Stimulated activated CD8-positive, alpha-beta memory T cell treated with anti-CD3 and anti-CD28 coated beads, Interleukin-12 subunit alpha, Interleukin-12 subunit beta, amount 100 ng/mL, for 1 hour (primary cell): ENCODE measurements at regions not wholly inside any gene's neighbourhood (a gene's known extent, or its start where the extent isn't known, plus 50 kb on each side); places are given as distances from the start of the nearest gene placed in this dataset.
"Not testable (repeated sequence)": the region's sequence is repeated elsewhere in the genome, so short reads cannot be mapped to it uniquely, and the experiment has no call there.

Experiments
- DNase-seq: peaks from one replicate; pipeline ENCODE4 v3.0.0-alpha.2; 2020; ENCODE audit warnings: low read depth

GRCh38 chr14:56351861-56352260, 227.7 kb upstream of the TMEM260 start:
- DNase-seq, result no peak

- DNase-seq, result no peak
These were observed 226.6 kb upstream of the TMEM260 start for GRCh38 chr14:56352999-56353398.

- no peak for DNase-seq
These were observed 222.2 kb upstream of the TMEM260 start for GRCh38 chr14:56357428-56357827.

GRCh38 chr14:56358275-56358674, 221.3 kb upstream of the TMEM260 start:
- DNase-seq, result no peak

GRCh38 chr14:56358851-56359614, 220.6 kb upstream of the TMEM260 start:
- DNase-seq, result no peak

- not testable (repeated sequence) for DNase-seq
These were observed 213.9 kb upstream of the TMEM260 start for GRCh38 chr14:56365663-56366062.

GRCh38 chr14:56367416-56367815, 212.2 kb upstream of the TMEM260 start:
- DNase-seq, result no peak

- no peak for DNase-seq
These were observed 207.9 kb upstream of the TMEM260 start for GRCh38 chr14:56371737-56372136.

GRCh38 chr14:56374421-56374820, 205.2 kb upstream of the TMEM260 start:
- no peak for DNase-seq

GRCh38 chr14:56378046-56378445, 201.6 kb upstream of the TMEM260 start:
- DNase-seq, result no peak

- no peak for DNase-seq
These were observed 201.1 kb upstream of the TMEM260 start for GRCh38 chr14:56378475-56378877.

GRCh38 chr14:56379956-56380355, 199.6 kb upstream of the TMEM260 start:
- DNase-seq, result no peak

GRCh38 chr14:56386024-56386423, 193.6 kb upstream of the TMEM260 start:
- DNase-seq, result no peak

- no peak for DNase-seq
These were observed 188.7 kb upstream of the TMEM260 start for GRCh38 chr14:56390859-56391258.

- DNase-seq, result no peak
These were observed 184.6 kb upstream of the TMEM260 start for GRCh38 chr14:56394826-56395530.

- DNase-seq, result no peak
These were observed 179.3 kb upstream of the TMEM260 start for GRCh38 chr14:56400109-56400825.

- no peak for DNase-seq
These were observed 166.8 kb upstream of the TMEM260 start for GRCh38 chr14:56412468-56413434.

- DNase-seq, result no peak
These were observed 165.9 kb upstream of the TMEM260 start for GRCh38 chr14:56413721-56414120.

- no peak for DNase-seq
These were observed 165.4 kb upstream of the TMEM260 start for GRCh38 chr14:56414236-56414635.

GRCh38 chr14:56416213-56416612, 163.4 kb upstream of the TMEM260 start:
- DNase-seq, result no peak

GRCh38 chr14:56417173-56417572, 162.4 kb upstream of the TMEM260 start:
- DNase-seq, result no peak

- no peak for DNase-seq
These were observed 159.8 kb upstream of the TMEM260 start for GRCh38 chr14:56419750-56420149.
